SK-N-SH (cell line): ENCODE measurements at regions not wholly inside any gene's neighbourhood (a gene's known extent, or its start where the extent isn't known, plus 50 kb on each side); places are given as distances from the start of the nearest gene placed in this dataset.

Source experiments
- CTCF ChIA-PET: fragments of 300-600, 350-600 bp; formaldehyde crosslinking; extraction: SDS; loops from one replicate; lab custom pipeline; 2021; lab: Yijun Ruan, JAX
- POLR2A ChIA-PET: fragments of 350-600 bp; sonication (Branson Sonifier 250); formaldehyde crosslinking; extraction: SDS; loops from one replicate; lab custom pipeline; 2020; ENCODE audit warnings: antibody characterized with exemption, inconsistent platforms; lab: Yijun Ruan, JAX
- DNase-seq: peaks from one replicate; pipeline ENCODE4 v3.0.0; 2012
- H2AFZ ChIP-seq: fragments of 200-600 bp; sonication (generic); 2 replicates; pipeline ENCODE4 v1.8.1; 2016; ENCODE audit warnings: antibody characterized with exemption, mild to moderate bottlenecking, low read depth
- H3F3A ChIP-seq: fragments of 200-600 bp; sonication (generic); replicated peaks from 2 replicates; pipeline ENCODE3; 2016; ENCODE audit warnings: antibody characterized with exemption, mild to moderate bottlenecking; ENCODE audit not compliant: insufficient read depth
- H3K27ac ChIP-seq, 2 experiments: fragments of 200-500 bp in 1 of 2; fragments of 200-600 bp in 1 of 2; sonication (Bioruptor generic) in 1 of 2; sonication (generic), shearing (Covaris generic) in 1 of 2; 2 replicates each; pipeline versions ENCODE4 v1.5.1 to v1.6.1; 2014 to 2016; ENCODE audit warnings: low read depth in 2 of 2, inconsistent platforms in 1 of 2, low read length in 1 of 2, mild to moderate bottlenecking in 1 of 2, mixed read lengths in 1 of 2
- H3K27me3 ChIP-seq: fragments of 200-600 bp; sonication (generic), shearing (Covaris generic); 2 replicates; pipeline ENCODE4 v1.6.1; 2016; ENCODE audit warnings: mixed run types; ENCODE audit not compliant: insufficient read depth
- H3K36me3 ChIP-seq, 2 experiments: fragments of 200-500 bp in 1 of 2; fragments of 200-600 bp in 1 of 2; sonication (Bioruptor generic) in 1 of 2; sonication (generic) in 1 of 2; replicated peaks in 1 of 2; 2 replicates each; pipeline versions ENCODE3 to v1.5.1; 2014 to 2016; ENCODE audit warnings: low read length in 1 of 2, mild to moderate bottlenecking in 1 of 2; ENCODE audit not compliant: insufficient read depth in 2 of 2, control insufficient read depth in 1 of 2
- H3K4me1 ChIP-seq, 2 experiments: fragments of 200-500 bp in 1 of 2; fragments of 200-600 bp in 1 of 2; sonication (Bioruptor generic) in 1 of 2; sonication (generic), shearing (Covaris generic) in 1 of 2; 2 replicates each; pipeline versions ENCODE4 v1.5.1 to v1.6.1; 2014 to 2016; ENCODE audit warnings: low read depth in 1 of 2, low read length in 1 of 2, mixed run types in 1 of 2; ENCODE audit not compliant: insufficient read depth in 2 of 2, control insufficient read depth in 1 of 2
- H3K4me2 ChIP-seq: fragments of 200-600 bp; sonication (generic), shearing (Covaris generic); 2 replicates; pipeline ENCODE4 v1.6.1; 2017; ENCODE audit warnings: mixed run types
- H3K4me3 ChIP-seq, 2 experiments: fragments of 200-500 bp in 1 of 2; fragments of 200-600 bp in 1 of 2; sonication (Bioruptor generic) in 1 of 2; sonication (generic), shearing (Covaris generic) in 1 of 2; 2 replicates each; pipeline versions ENCODE4 v1.5.1 to v1.8.1; 2014 to 2016; ENCODE audit warnings: low read depth in 2 of 2, inconsistent platforms in 1 of 2, low read length in 1 of 2, mild to moderate bottlenecking in 1 of 2, mixed read lengths in 1 of 2, moderate library complexity in 1 of 2
- H3K79me2 ChIP-seq: fragments of 200-600 bp; sonication (generic); 2 replicates; pipeline ENCODE4 v1.8.1; 2017; ENCODE audit warnings: mild to moderate bottlenecking; ENCODE audit not compliant: insufficient read depth
- H3K9ac ChIP-seq: fragments of 200-600 bp; sonication (generic); 2 replicates; pipeline ENCODE4 v1.6.1; 2017; ENCODE audit warnings: mixed run types
- H3K9me2 ChIP-seq: fragments of 200-600 bp; sonication (generic); 2 replicates; pipeline ENCODE4 v1.6.1; 2017; ENCODE audit warnings: mixed run types
- H3K9me3 ChIP-seq: fragments of 200-600 bp; sonication (generic); 2 replicates; pipeline ENCODE4 v1.6.1; 2017; ENCODE audit warnings: mixed run types, mild to moderate bottlenecking, moderate library complexity
- H4K20me1 ChIP-seq: fragments of 200-600 bp; sonication (generic); 2 replicates; pipeline ENCODE4 v1.6.1; 2017; ENCODE audit warnings: mild to moderate bottlenecking, mixed run types; ENCODE audit not compliant: insufficient read depth
- ELF1 ChIP-seq: IDR thresholded peaks from 2 replicates; pipeline ENCODE4 v1.4.0; 2012
- FOXJ3 ChIP-seq: sonication (generic); formaldehyde crosslinking; IDR thresholded peaks from 2 replicates; pipeline ENCODE4 v1.5.1; 2020; ENCODE audit warnings: mild to moderate bottlenecking, missing genetic modification reagents
- GABPA ChIP-seq: IDR thresholded peaks from 2 replicates; pipeline ENCODE4 v1.4.0; 2012; ENCODE audit warnings: low read depth, mild to moderate bottlenecking
- IRF3 ChIP-seq: fragments of 150-350 bp; IDR thresholded peaks from 2 replicates; pipeline ENCODE4 v1.6.1; 2016; ENCODE audit warnings: mild to moderate bottlenecking, low read depth, low read length
- JUND ChIP-seq: IDR thresholded peaks from 2 replicates; pipeline ENCODE4 v1.4.0; 2012
- MXI1 ChIP-seq: IDR thresholded peaks from 2 replicates; pipeline ENCODE4 v1.6.1; 2012; ENCODE audit warnings: mild to moderate bottlenecking, low read depth, low read length, improper control_type of control experiment
- NFIC ChIP-seq: IDR thresholded peaks from 2 replicates; pipeline ENCODE4 v1.4.0; 2012; ENCODE audit warnings: borderline replicate concordance
- NRF1 ChIP-seq: IDR thresholded peaks from 2 replicates; pipeline ENCODE4 v1.6.1; 2012; ENCODE audit warnings: low read depth, mild to moderate bottlenecking, low read length
- POLR2AphosphoS5 ChIP-seq: IDR thresholded peaks from 2 replicates; pipeline ENCODE4 v1.6.1; 2012; ENCODE audit warnings: low read depth, low read length
- RAD21 ChIP-seq: IDR thresholded peaks from 2 replicates; pipeline ENCODE4 v1.6.1; 2012; ENCODE audit warnings: mild to moderate bottlenecking, low read length
- RCOR1 ChIP-seq: fragments of 150-350 bp; IDR thresholded peaks from 2 replicates; pipeline ENCODE4 v1.6.1; 2017; ENCODE audit warnings: antibody characterized with exemption, low read length
- RFX5 ChIP-seq: IDR thresholded peaks from 2 replicates; pipeline ENCODE4 v1.6.1; 2012; ENCODE audit warnings: mild to moderate bottlenecking, improper control_type of control experiment, low read length
- RXRA ChIP-seq: IDR thresholded peaks from 2 replicates; pipeline ENCODE4 v1.4.0; 2012; ENCODE audit warnings: low read depth, mild to moderate bottlenecking, borderline replicate concordance
- SIN3A ChIP-seq: IDR thresholded peaks from 2 replicates; pipeline ENCODE4 v1.6.1; 2012; ENCODE audit warnings: low read depth, mild to moderate bottlenecking, low read length, moderate library complexity, borderline replicate concordance
- SMC3 ChIP-seq: IDR thresholded peaks from 2 replicates; pipeline ENCODE4 v1.6.1; 2012; ENCODE audit warnings: low read depth, low read length, improper control_type of control experiment
- TAF1 ChIP-seq: IDR thresholded peaks from 2 replicates; pipeline ENCODE4 v1.6.1; 2012; ENCODE audit warnings: low read depth, mild to moderate bottlenecking, low read length, moderate library complexity, borderline replicate concordance
- USF1 ChIP-seq: IDR thresholded peaks from 2 replicates; pipeline ENCODE4 v1.4.0; 2012; ENCODE audit warnings: low read depth, borderline replicate concordance
- ZBTB33 ChIP-seq: IDR thresholded peaks from 2 replicates; pipeline ENCODE4 v1.4.0; 2012; ENCODE audit warnings: low read depth, borderline replicate concordance
- WGBS: methylation state at CpG from one replicate; pipeline ENCODE4 v1.1.6; 2017; ENCODE audit warnings: low lambda C conversion rate; 5-methylcytosine and 5-hydroxymethylcytosine counted together

- no peak overlapping the region for H3K27ac ChIP-seq
- H3K27me3 ChIP-seq = no peaks in the 10 kb centered on the region
- no peaks in the 10 kb centered on the region for H3K79me2 ChIP-seq
- DNase-seq = no peak
- no peaks in the 10 kb centered on the region for H3K36me3 ChIP-seq
- no peak overlapping the region for H3K9ac ChIP-seq
- H3K9me2 ChIP-seq = no peaks in the 10 kb centered on the region
- H3K4me1 ChIP-seq = no peaks in the 10 kb centered on the region; a peak in 1 of 4 replicates
- H3F3A ChIP-seq = no peaks in the 10 kb centered on the region
- H4K20me1 ChIP-seq = no peaks in the 10 kb centered on the region
- TF ChIP-seq MXI1 (no peak), USF1 (no peak), POLR2AphosphoS5 (no peak), ELF1 (no peak), RXRA (no peak), RCOR1 (no peak), SIN3A (no peak), NFIC (no peak), ZBTB33 (no peak), FOXJ3 (CRISPR knock-in tag) (no peak), RFX5 (no peak), NRF1 (no peak), SMC3 (no peak), IRF3 (no peak), RAD21 (no peak), TAF1 (no peak), GABPA (no peak), JUND (no peak)
- H3K4me3 ChIP-seq = no peak overlapping the region
- POLR2A ChIA-PET = no interaction called here
- H3K4me2 ChIP-seq = no peak overlapping the region
- CTCF ChIA-PET = interaction anchor here (1.3 kb wide), 2 partner anchors 13 to 36 kb away, joined by 3 read pairs; no protein-coding TSS in a partner anchor
- no peak overlapping the region for H2AFZ ChIP-seq
- no peaks in the 10 kb centered on the region for H3K9me3 ChIP-seq
- WGBS = 37% methylated on average over 3 of the region's 3 CpGs
Measured at GRCh38 chr6:145525038-145525437, 210.3 kb downstream of the EPM2A start.
